ENCODE measurements at regions not wholly inside any gene's neighbourhood (a gene's known extent, or its start where the extent isn't known, plus 50 kb on each side); places are given as distances from the start of the nearest gene placed in this dataset.
A peak's percentile ranks its signal among the peaks of the same experiment; 100 is the strongest.

- DNase-seq, result no peak
Observed at GRCh38 chr11:37558619-37559210, 960.7 kb upstream of the RAG2 start.

- DNase-seq, result no peak
Observed at GRCh38 chr11:37557990-37558389, 960.0 kb upstream of the RAG2 start.

- DNase-seq, result no peak
Observed at GRCh38 chr11:37552284-37552683, 954.2 kb upstream of the RAG2 start.

- DNase-seq, result no peak
Observed at GRCh38 chr11:37544491-37544890, 946.5 kb upstream of the RAG2 start.

- no peak for DNase-seq
Observed at GRCh38 chr11:37533830-37534229, 935.8 kb upstream of the RAG2 start.

- no peak for DNase-seq
Observed at GRCh38 chr11:37533087-37533486, 935.1 kb upstream of the RAG2 start.

- no peak for DNase-seq
Observed at GRCh38 chr11:37532271-37532670, 934.2 kb upstream of the RAG2 start.

GRCh38 chr11:37527545-37527944 lies 929.5 kb upstream of the RAG2 start:
- no peak for DNase-seq

- peak; percentile 0 to 2 for DNase-seq
Observed at GRCh38 chr11:37525336-37525735, 927.3 kb upstream of the RAG2 start.

GRCh38 chr11:37519781-37520180 lies 921.7 kb upstream of the RAG2 start:
- no peak for DNase-seq

- no peak for DNase-seq
Observed at GRCh38 chr11:37512156-37512780, 914.2 kb upstream of the RAG2 start.

- no peak for DNase-seq
Observed at GRCh38 chr11:37511425-37511933, 913.4 kb upstream of the RAG2 start.

- no peak for DNase-seq
Observed at GRCh38 chr11:37509506-37509905, 911.5 kb upstream of the RAG2 start.

- DNase-seq, result no peak
Observed at GRCh38 chr11:37506531-37506930, 908.5 kb upstream of the RAG2 start.

GRCh38 chr11:37505406-37505805 lies 907.4 kb upstream of the RAG2 start:
- no peak for DNase-seq

- DNase-seq, result no peak
Observed at GRCh38 chr11:37504921-37505320, 906.9 kb upstream of the RAG2 start.

GRCh38 chr11:37504060-37504611 lies 906.1 kb upstream of the RAG2 start:
- no peak for DNase-seq

- DNase-seq, result no peak
Observed at GRCh38 chr11:37503411-37504059, 905.5 kb upstream of the RAG2 start.

GRCh38 chr11:37502202-37502601 lies 904.2 kb upstream of the RAG2 start:
- no peak for DNase-seq

- DNase-seq, result no peak
Observed at GRCh38 chr11:37500425-37500824, 902.4 kb upstream of the RAG2 start.

- DNase-seq, result no peak
Observed at GRCh38 chr11:37497326-37497725, 899.3 kb upstream of the RAG2 start.

GRCh38 chr11:37496201-37496600 lies 898.2 kb upstream of the RAG2 start:
- DNase-seq, result no peak

- no peak for DNase-seq
Observed at GRCh38 chr11:37484298-37484697, 886.3 kb upstream of the RAG2 start.

GRCh38 chr11:37483761-37484160 lies 885.7 kb upstream of the RAG2 start:
- DNase-seq, result no peak

Data from AML-193 (cell line).